ENCODE measurements at regions not wholly inside any gene's neighbourhood (a gene's known extent, or its start where the extent isn't known, plus 50 kb on each side); places are given as distances from the start of the nearest gene placed in this dataset.
"Not testable (repeated sequence)": the region's sequence is repeated elsewhere in the genome, so short reads cannot be mapped to it uniquely, and the experiment has no call there.

- H3K9me3 ChIP-seq, result no peaks in the 10 kb centered on the region
- no peaks in the 10 kb centered on the region for H3K36me3 ChIP-seq
- H3K4me1 ChIP-seq, result no peaks in the 10 kb centered on the region
- H3K4me3 ChIP-seq, result no peak overlapping the region
- TF ChIP-seq, protein P1, sequence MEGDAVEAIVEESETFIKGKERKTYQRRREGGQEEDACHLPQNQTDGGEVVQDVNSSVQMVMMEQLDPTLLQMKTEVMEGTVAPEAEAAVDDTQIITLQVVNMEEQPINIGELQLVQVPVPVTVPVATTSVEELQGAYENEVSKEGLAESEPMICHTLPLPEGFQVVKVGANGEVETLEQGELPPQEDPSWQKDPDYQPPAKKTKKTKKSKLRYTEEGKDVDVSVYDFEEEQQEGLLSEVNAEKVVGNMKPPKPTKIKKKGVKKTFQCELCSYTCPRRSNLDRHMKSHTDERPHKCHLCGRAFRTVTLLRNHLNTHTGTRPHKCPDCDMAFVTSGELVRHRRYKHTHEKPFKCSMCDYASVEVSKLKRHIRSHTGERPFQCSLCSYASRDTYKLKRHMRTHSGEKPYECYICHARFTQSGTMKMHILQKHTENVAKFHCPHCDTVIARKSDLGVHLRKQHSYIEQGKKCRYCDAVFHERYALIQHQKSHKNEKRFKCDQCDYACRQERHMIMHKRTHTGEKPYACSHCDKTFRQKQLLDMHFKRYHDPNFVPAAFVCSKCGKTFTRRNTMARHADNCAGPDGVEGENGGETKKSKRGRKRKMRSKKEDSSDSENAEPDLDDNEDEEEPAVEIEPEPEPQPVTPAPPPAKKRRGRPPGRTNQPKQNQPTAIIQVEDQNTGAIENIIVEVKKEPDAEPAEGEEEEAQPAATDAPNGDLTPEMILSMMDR (IDR thresholded peaks at IDR 0.05), result no peak
- no peak overlapping the region for H3K27ac ChIP-seq
- no peaks in the 10 kb centered on the region for H3K27me3 ChIP-seq
- no peak for DNase-seq (ENCODE audit: low spot score)
These were observed 188.7 kb downstream of the RFPL4B start for GRCh38 chr6:112535816-112536215.

GRCh38 chr6:112539355-112539754 lies 192.2 kb downstream of the RFPL4B start:
- H3K9me3 ChIP-seq, result no peaks in the 10 kb centered on the region
- no peak for DNase-seq (ENCODE audit: low spot score)
- H3K36me3 ChIP-seq, result no peaks in the 10 kb centered on the region
- H3K27ac ChIP-seq, result no peak overlapping the region
- TF ChIP-seq, protein P1 (IDR thresholded peaks at IDR 0.05), result no peak
- H3K4me3 ChIP-seq, result no peak overlapping the region
- no peaks in the 10 kb centered on the region for H3K4me1 ChIP-seq
- no peaks in the 10 kb centered on the region for H3K27me3 ChIP-seq

DNA sequence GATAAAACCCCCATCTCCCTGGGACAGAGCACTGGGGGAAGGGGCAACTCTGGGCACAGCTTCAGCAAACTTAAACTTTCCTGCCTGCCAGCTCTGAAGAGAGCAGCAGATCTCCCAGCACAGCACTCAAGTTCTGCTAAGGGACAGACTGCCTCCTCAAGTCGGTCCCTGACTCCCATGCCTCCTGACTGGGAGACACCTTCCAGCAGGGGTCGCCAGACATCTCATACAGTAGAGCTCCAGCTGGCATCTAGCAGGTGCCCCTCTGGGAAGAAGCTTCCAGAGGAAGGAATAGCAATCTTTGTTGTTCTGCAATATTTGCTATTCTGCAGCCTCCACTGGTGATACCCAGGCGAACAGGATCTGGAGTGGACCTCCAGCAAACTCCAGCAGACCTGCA lies 194.7 kb downstream of the RFPL4B start:
- H3K27me3 ChIP-seq; H3K36me3 ChIP-seq; H3K27ac ChIP-seq; H3K4me3 ChIP-seq; H3K9me3 ChIP-seq; H3K4me1 ChIP-seq; DNase-seq (ENCODE audit: low spot score): not testable (repeated sequence)

- not testable (repeated sequence) for H3K27ac ChIP-seq; H3K27me3 ChIP-seq; H3K36me3 ChIP-seq; H3K4me3 ChIP-seq; H3K4me1 ChIP-seq; H3K9me3 ChIP-seq; DNase-seq (ENCODE audit: low spot score)
These were observed 200.4 kb downstream of the RFPL4B start for GRCh38 chr6:112547321-112548085.

GRCh38 chr6:112549749-112550148 lies 202.6 kb downstream of the RFPL4B start:
- Histone ChIP-seq H3K27me3 (no peaks in the 10 kb centered on the region), H3K27ac (no peak overlapping the region), H3K36me3 (no peaks in the 10 kb centered on the region), H3K4me3 (no peak overlapping the region), H3K4me1 (no peaks in the 10 kb centered on the region), H3K9me3 (peaks cover 0 to 4% of the 10 kb centered on the region in 2 donors)
- DNase-seq (ENCODE audit: low spot score), result no peak
- TF ChIP-seq, protein P1 (IDR thresholded peaks at IDR 0.05), result no peak

DNA sequence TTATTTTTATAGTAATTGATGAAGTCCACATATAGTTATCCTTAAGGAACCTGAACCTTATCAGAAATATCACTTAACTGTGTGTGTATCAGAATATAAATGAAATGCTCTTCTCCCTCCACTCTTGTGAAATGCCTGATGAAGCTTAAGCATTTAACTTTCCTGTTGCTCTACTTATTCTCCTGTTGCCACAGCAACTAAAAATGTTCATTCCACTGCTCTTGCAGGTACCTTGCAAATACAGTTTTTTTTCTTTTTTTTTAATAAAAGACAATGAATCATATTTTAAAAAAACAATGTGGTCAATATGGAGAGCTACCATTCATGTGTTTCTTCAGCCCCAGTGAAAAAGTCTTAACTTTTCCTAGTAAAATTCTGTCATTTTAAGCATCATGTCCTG lies 210.3 kb downstream of the RFPL4B start:
- no peaks in the 10 kb centered on the region for H3K27me3 ChIP-seq
- no peak overlapping the region for H3K4me3 ChIP-seq
- peaks cover 0 to 9% of the 10 kb centered on the region in 2 donors for H3K9me3 ChIP-seq
- peaks cover 0 to 8% of the 10 kb centered on the region in 2 donors for H3K4me1 ChIP-seq
- DNase-seq (ENCODE audit: low spot score), result no peak
- no peak overlapping the region for H3K27ac ChIP-seq
- TF ChIP-seq, protein P1 (IDR thresholded peaks at IDR 0.05), result no peak
- H3K36me3 ChIP-seq, result no peaks in the 10 kb centered on the region

- no peak overlapping the region for H3K27ac ChIP-seq
- DNase-seq (ENCODE audit: low spot score), result no peak
- no peaks in the 10 kb centered on the region for H3K36me3 ChIP-seq
- H3K4me3 ChIP-seq, result no peak overlapping the region
- H3K27me3 ChIP-seq, result no peaks in the 10 kb centered on the region
- TF ChIP-seq, protein P1 (IDR thresholded peaks at IDR 0.05), result no peak
- peaks cover 0 to 13% of the 10 kb centered on the region in 2 donors for H3K4me1 ChIP-seq
- peaks cover 0 to 9% of the 10 kb centered on the region in 2 donors for H3K9me3 ChIP-seq
These were observed 210.8 kb downstream of the RFPL4B start for GRCh38 chr6:112557961-112558360.
